ENCODE measurements at regions not wholly inside any gene's neighbourhood (a gene's known extent, or its start where the extent isn't known, plus 50 kb on each side); places are given as distances from the start of the nearest gene placed in this dataset.
"Not testable (repeated sequence)": the region's sequence is repeated elsewhere in the genome, so short reads cannot be mapped to it uniquely, and the experiment has no call there.

GRCh38 chr14:43141636-43142191 is 1365.4 kb downstream of the FSCB start:
- Histone ChIP-seq H3K27me3 (ENCODE audit: insufficient read depth, low read length, poor library complexity) (no peaks in the 10 kb centered on the region), H3K9ac (ENCODE audit: low read length) (no peak overlapping the region), H3K4me1 (ENCODE audit: control insufficient read depth, low read depth, low read length) (no peaks in the 10 kb centered on the region), H3K4me3 (ENCODE audit: low read length) (no peak overlapping the region), H2BK5ac (ENCODE audit: low read length) (no peak overlapping the region), H3K18ac (ENCODE audit: low read length) (no peak overlapping the region), H3K4me2 (ENCODE audit: low read length) (no peak overlapping the region), H3K4ac (ENCODE audit: low read depth, low read length) (no peak overlapping the region), H3K79me1 (ENCODE audit: low read length) (no peaks in the 10 kb centered on the region), H3K56ac (ENCODE audit: low read length) (no peak overlapping the region), H3K23ac (ENCODE audit: low read length) (no peak overlapping the region), H3K36me3 (ENCODE audit: control insufficient read depth, insufficient read depth, low read length) (no peaks in the 10 kb centered on the region), H2BK15ac (replicated peaks; ENCODE audit: low read depth) (no peak overlapping the region), H3K27ac (ENCODE audit: low read depth, low read length) (no peak overlapping the region), H2AK5ac (ENCODE audit: low read length) (no peak overlapping the region), H4K5ac (ENCODE audit: low read length) (no peak overlapping the region), H2BK120ac (ENCODE audit: low read depth, low read length) (no peak overlapping the region), H3K79me2 (ENCODE audit: control insufficient read depth, insufficient read depth, low read length) (no peaks in the 10 kb centered on the region), H4K8ac (ENCODE audit: low read depth, low read length) (no peak overlapping the region)
- no peak for DNase-seq
- no CpG with 5 or more reads among the region's 17 CpGs for WGBS (ENCODE audit: extremely low coverage, insufficient coverage, low lambda C conversion rate)

DNA sequence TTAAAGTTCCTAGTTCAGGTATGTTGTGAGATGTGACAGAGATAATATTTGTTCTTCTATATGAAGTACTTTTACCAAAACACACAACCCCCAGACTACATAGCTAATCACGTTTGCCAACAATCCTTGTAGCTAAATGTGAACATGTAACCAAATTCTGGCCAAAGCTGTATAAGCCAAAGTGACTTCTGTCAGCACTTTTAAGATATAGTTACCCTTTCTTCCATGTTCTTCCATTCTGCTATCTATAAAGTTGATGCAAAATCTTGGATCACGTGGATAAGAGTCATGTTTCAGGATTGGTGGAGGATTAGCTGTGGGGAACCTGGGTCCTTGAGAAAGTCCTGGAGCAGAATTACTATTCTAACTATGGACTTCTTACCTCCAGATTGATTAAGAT is 1366.6 kb downstream of the FSCB start:
- no peak overlapping the region for H3K4me2 ChIP-seq (ENCODE audit: low read length)
- no peak overlapping the region for H4K5ac ChIP-seq (ENCODE audit: low read length)
- no peak overlapping the region for H3K4ac ChIP-seq (ENCODE audit: low read depth, low read length)
- no peak overlapping the region for H3K23ac ChIP-seq (ENCODE audit: low read length)
- no peaks in the 10 kb centered on the region for H3K79me2 ChIP-seq (ENCODE audit: control insufficient read depth, insufficient read depth, low read length)
- H3K27ac ChIP-seq (ENCODE audit: low read depth, low read length): no peak overlapping the region
- no peak overlapping the region for H3K4me3 ChIP-seq (ENCODE audit: low read length)
- H3K9ac ChIP-seq (ENCODE audit: low read length): no peak overlapping the region
- no peaks in the 10 kb centered on the region for H3K27me3 ChIP-seq (ENCODE audit: insufficient read depth, low read length, poor library complexity)
- no peak overlapping the region for H3K56ac ChIP-seq (ENCODE audit: low read length)
- H4K8ac ChIP-seq (ENCODE audit: low read depth, low read length): no peak overlapping the region
- WGBS (ENCODE audit: extremely low coverage, insufficient coverage, low lambda C conversion rate): no CpG with 5 or more reads among the region's 2 CpGs
- no peak overlapping the region for H2BK15ac ChIP-seq (replicated peaks; ENCODE audit: low read depth)
- no peak for DNase-seq
- H3K79me1 ChIP-seq (ENCODE audit: low read length): no peaks in the 10 kb centered on the region
- H2BK5ac ChIP-seq (ENCODE audit: low read length): no peak overlapping the region
- no peak overlapping the region for H2BK120ac ChIP-seq (ENCODE audit: low read depth, low read length)
- no peaks in the 10 kb centered on the region for H3K4me1 ChIP-seq (ENCODE audit: control insufficient read depth, low read depth, low read length)
- H3K18ac ChIP-seq (ENCODE audit: low read length): no peak overlapping the region
- no peak overlapping the region for H2AK5ac ChIP-seq (ENCODE audit: low read length)
- no peaks in the 10 kb centered on the region for H3K36me3 ChIP-seq (ENCODE audit: control insufficient read depth, insufficient read depth, low read length)

- Histone ChIP-seq H3K36me3 (ENCODE audit: control insufficient read depth, insufficient read depth, low read length) (no peaks in the 10 kb centered on the region), H4K8ac (ENCODE audit: low read depth, low read length) (no peak overlapping the region), H3K27me3 (ENCODE audit: insufficient read depth, low read length, poor library complexity) (no peaks in the 10 kb centered on the region), H2BK5ac (ENCODE audit: low read length) (no peak overlapping the region), H3K23ac (ENCODE audit: low read length) (no peak overlapping the region), H4K5ac (ENCODE audit: low read length) (no peak overlapping the region), H3K27ac (ENCODE audit: low read depth, low read length) (no peak overlapping the region), H3K79me1 (ENCODE audit: low read length) (no peaks in the 10 kb centered on the region), H2BK120ac (ENCODE audit: low read depth, low read length) (no peak overlapping the region), H3K4ac (ENCODE audit: low read depth, low read length) (no peak overlapping the region), H3K56ac (ENCODE audit: low read length) (no peak overlapping the region), H3K4me2 (ENCODE audit: low read length) (no peak overlapping the region), H2AK5ac (ENCODE audit: low read length) (no peak overlapping the region), H3K18ac (ENCODE audit: low read length) (no peak overlapping the region), H3K4me3 (ENCODE audit: low read length) (no peak overlapping the region), H3K9ac (ENCODE audit: low read length) (no peak overlapping the region), H3K4me1 (ENCODE audit: control insufficient read depth, low read depth, low read length) (no peaks in the 10 kb centered on the region), H3K79me2 (ENCODE audit: control insufficient read depth, insufficient read depth, low read length) (no peaks in the 10 kb centered on the region), H2BK15ac (replicated peaks; ENCODE audit: low read depth) (no peak overlapping the region)
- no CpG with 5 or more reads among the region's 23 CpGs for WGBS (ENCODE audit: extremely low coverage, insufficient coverage, low lambda C conversion rate)
- no peak for DNase-seq
Measured at GRCh38 chr14:43135877-43136411, 1371.1 kb downstream of the FSCB start.

- Histone ChIP-seq H3K4me1 (ENCODE audit: control insufficient read depth, low read depth, low read length) (no peaks in the 10 kb centered on the region), H3K79me1 (ENCODE audit: low read length) (no peaks in the 10 kb centered on the region), H3K4ac (ENCODE audit: low read depth, low read length) (no peak overlapping the region), H3K27ac (ENCODE audit: low read depth, low read length) (no peak overlapping the region), H3K18ac (ENCODE audit: low read length) (no peak overlapping the region), H2BK15ac (replicated peaks; ENCODE audit: low read depth) (no peak overlapping the region), H3K9ac (ENCODE audit: low read length) (no peak overlapping the region), H2BK5ac (ENCODE audit: low read length) (no peak overlapping the region), H4K8ac (ENCODE audit: low read depth, low read length) (no peak overlapping the region), H3K4me2 (ENCODE audit: low read length) (no peak overlapping the region), H4K5ac (ENCODE audit: low read length) (no peak overlapping the region), H3K79me2 (ENCODE audit: control insufficient read depth, insufficient read depth, low read length) (no peaks in the 10 kb centered on the region), H3K27me3 (ENCODE audit: insufficient read depth, low read length, poor library complexity) (no peaks in the 10 kb centered on the region), H2AK5ac (ENCODE audit: low read length) (no peak overlapping the region), H3K23ac (ENCODE audit: low read length) (no peak overlapping the region), H3K36me3 (ENCODE audit: control insufficient read depth, insufficient read depth, low read length) (no peaks in the 10 kb centered on the region), H3K4me3 (ENCODE audit: low read length) (no peak overlapping the region), H2BK120ac (ENCODE audit: low read depth, low read length) (no peak overlapping the region), H3K56ac (ENCODE audit: low read length) (no peak overlapping the region)
- WGBS (ENCODE audit: extremely low coverage, insufficient coverage, low lambda C conversion rate): no CpG with 5 or more reads among the region's 1 CpG
- DNase-seq: peak; percentile 0
Measured at GRCh38 chr14:43132441-43132840, 1374.6 kb downstream of the FSCB start.

- not testable (repeated sequence) for H2BK5ac ChIP-seq (ENCODE audit: low read length); H3K4me2 ChIP-seq (ENCODE audit: low read length); H4K8ac ChIP-seq (ENCODE audit: low read depth, low read length); DNase-seq; H3K18ac ChIP-seq (ENCODE audit: low read length); H3K4me3 ChIP-seq (ENCODE audit: low read length); H3K23ac ChIP-seq (ENCODE audit: low read length); H3K56ac ChIP-seq (ENCODE audit: low read length); H3K79me1 ChIP-seq (ENCODE audit: low read length); H2BK15ac ChIP-seq (replicated peaks; ENCODE audit: low read depth); H3K79me2 ChIP-seq (ENCODE audit: control insufficient read depth, insufficient read depth, low read length); H3K27ac ChIP-seq (ENCODE audit: low read depth, low read length); H2AK5ac ChIP-seq (ENCODE audit: low read length); H3K9ac ChIP-seq (ENCODE audit: low read length); H2BK120ac ChIP-seq (ENCODE audit: low read depth, low read length); H4K5ac ChIP-seq (ENCODE audit: low read length); H3K4me1 ChIP-seq (ENCODE audit: control insufficient read depth, low read depth, low read length); H3K36me3 ChIP-seq (ENCODE audit: control insufficient read depth, insufficient read depth, low read length); H3K4ac ChIP-seq (ENCODE audit: low read depth, low read length); H3K27me3 ChIP-seq (ENCODE audit: insufficient read depth, low read length, poor library complexity)
- WGBS (ENCODE audit: extremely low coverage, insufficient coverage, low lambda C conversion rate): no CpG with 5 or more reads among the region's 1 CpG
Measured at GRCh38 chr14:43128429-43128828, 1378.7 kb downstream of the FSCB start.

GRCh38 chr14:43127874-43128273 is 1379.2 kb downstream of the FSCB start:
- not testable (repeated sequence) for H3K4me1 ChIP-seq (ENCODE audit: control insufficient read depth, low read depth, low read length); H2AK5ac ChIP-seq (ENCODE audit: low read length); H2BK5ac ChIP-seq (ENCODE audit: low read length); H3K27me3 ChIP-seq (ENCODE audit: insufficient read depth, low read length, poor library complexity); H2BK120ac ChIP-seq (ENCODE audit: low read depth, low read length); H3K23ac ChIP-seq (ENCODE audit: low read length); H3K36me3 ChIP-seq (ENCODE audit: control insufficient read depth, insufficient read depth, low read length); DNase-seq; H3K4me2 ChIP-seq (ENCODE audit: low read length); H2BK15ac ChIP-seq (replicated peaks; ENCODE audit: low read depth); H3K4ac ChIP-seq (ENCODE audit: low read depth, low read length); H4K5ac ChIP-seq (ENCODE audit: low read length); H3K27ac ChIP-seq (ENCODE audit: low read depth, low read length); H4K8ac ChIP-seq (ENCODE audit: low read depth, low read length); H3K18ac ChIP-seq (ENCODE audit: low read length); H3K79me1 ChIP-seq (ENCODE audit: low read length); H3K4me3 ChIP-seq (ENCODE audit: low read length); H3K56ac ChIP-seq (ENCODE audit: low read length); H3K9ac ChIP-seq (ENCODE audit: low read length); H3K79me2 ChIP-seq (ENCODE audit: control insufficient read depth, insufficient read depth, low read length)
- no CpG with 5 or more reads among the region's 3 CpGs for WGBS (ENCODE audit: extremely low coverage, insufficient coverage, low lambda C conversion rate)
